A549 (cell line): ENCODE measurements at regions not wholly inside any gene's neighbourhood (a gene's known extent, or its start where the extent isn't known, plus 50 kb on each side); places are given as distances from the start of the nearest gene placed in this dataset.

Source experiments
- ATAC-seq, 2 experiments: fragments of 200-7000 bp in 1 of 2; fragments of >200 bp in 1 of 2; cut with Nextera tagmentation in 1 of 2; cut with Tn5 transposase in 1 of 2; 3 replicates each; pipeline versions ENCODE4 v1.8.0 to v1.9.1; 2018 to 2020; ENCODE audit warnings: mild to moderate bottlenecking in 1 of 2, moderate library complexity in 1 of 2
- CTCF ChIA-PET: fragments of 300-600 bp; sonication (Branson Sonifier 250); formaldehyde crosslinking; extraction: SDS; loops from one replicate; lab custom pipeline; 2021; ENCODE audit warnings: antibody characterized with exemption, inconsistent platforms; lab: Yijun Ruan, JAX
- POLR2A ChIA-PET: fragments of 350-600 bp; formaldehyde crosslinking; extraction: SDS; loops from one replicate; lab custom pipeline; 2021; ENCODE audit warnings: antibody characterized with exemption, inconsistent platforms; lab: Yijun Ruan, JAX
- DNase-seq, 2 experiments: peaks; one replicate each; pipeline versions ENCODE4 v3.0.0 to v3.0.0-alpha.2; 2011 to 2016; ENCODE audit warnings: low read depth in 1 of 2, low spot score in 1 of 2
- FAIRE-seq: peaks from 2 replicates; lab custom pipeline; 2011; peaks lifted over from hg19 to GRCh38; lab: Jason Lieb, UNC
- H3K27ac ChIP-seq, 2 experiments: fragments of >200 bp; sonication (Bioruptor Twin); formaldehyde crosslinking; 3 replicates each; pipeline ENCODE4 v1.5.1; 2016 to 2017
- H3K4me1 ChIP-seq: fragments of >200 bp; sonication (Bioruptor Twin); formaldehyde crosslinking; 3 replicates; pipeline ENCODE4 v1.6.1; 2016
- H3K4me2 ChIP-seq: fragments of >200 bp; sonication (Bioruptor Twin); formaldehyde crosslinking; 3 replicates; pipeline ENCODE4 v1.6.1; 2016
- H3K4me3 ChIP-seq: fragments of >200 bp; sonication (Bioruptor Twin); formaldehyde crosslinking; 3 replicates; pipeline ENCODE4 v1.5.1; 2016
- H3K9me3 ChIP-seq: fragments of >200 bp; sonication (Bioruptor Twin); formaldehyde crosslinking; 3 replicates; pipeline ENCODE4 v1.6.1; 2016
- BHLHE40 ChIP-seq: IDR thresholded peaks from 2 replicates; pipeline ENCODE4 v1.6.1; 2012; ENCODE audit warnings: low read depth, low read length, inconsistent platforms
- CBX2 ChIP-seq: fragments of 200-600 bp; sonication (generic); IDR thresholded peaks from 2 replicates; pipeline ENCODE4 v1.6.1; 2016; ENCODE audit warnings: low read depth, mild to moderate bottlenecking, borderline replicate concordance
- CHD2 ChIP-seq: fragments of 150-350 bp; IDR thresholded peaks from 2 replicates; pipeline ENCODE4 v1.6.1; 2014; ENCODE audit warnings: low read length; ENCODE audit not compliant: partially characterized antibody
- CHD4 ChIP-seq: fragments of 200-600 bp; sonication (generic); IDR thresholded peaks from 2 replicates; pipeline ENCODE4 v1.6.1; 2016; ENCODE audit warnings: antibody characterized with exemption, mild to moderate bottlenecking, borderline replicate concordance
- CTCF ChIP-seq: fragments of >200 bp; sonication (Bioruptor Twin); formaldehyde crosslinking; IDR thresholded peaks from 3 replicates; pipeline ENCODE4 v1.5.1; 2016
- EHF ChIP-seq: fragments of 250-450 bp; sonication (Bioruptor Pico); IDR thresholded peaks from 2 replicates; pipeline ENCODE4 v1.5.0; 2020; ENCODE audit warnings: mild to moderate bottlenecking
- EHMT2 ChIP-seq: fragments of 200-600 bp; sonication (generic); IDR thresholded peaks from 2 replicates; pipeline ENCODE4 v1.6.1; 2016; ENCODE audit warnings: antibody characterized with exemption, low read depth, mild to moderate bottlenecking, moderate library complexity
- ELK1 ChIP-seq: fragments of 150-350 bp; IDR thresholded peaks from 2 replicates; pipeline ENCODE4 v1.6.1; 2014; ENCODE audit warnings: low read depth, mild to moderate bottlenecking, low read length
- EP300 ChIP-seq, 2 experiments: fragments of >200 bp; sonication (Bioruptor Twin); formaldehyde crosslinking; IDR thresholded peaks; 2 replicates in 1 of 2; 3 replicates in 1 of 2; pipeline ENCODE4 v1.6.1; 2016 to 2017
- FOSL2 ChIP-seq, 2 experiments: fragments of 450-650 bp in 1 of 2; fragments of >200 bp in 1 of 2; sonication (Bioruptor Twin) in 1 of 2; formaldehyde crosslinking; IDR thresholded peaks; 2 replicates each; pipeline versions ENCODE4 v1.5.0 to v1.6.1; 2016 to 2020; ENCODE audit warnings: mild to moderate bottlenecking in 1 of 2, moderate library complexity in 1 of 2
- FOXS1 ChIP-seq: fragments of 250-450 bp; sonication (Bioruptor Pico); IDR thresholded peaks from 2 replicates; pipeline ENCODE4 v1.5.0; 2020; ENCODE audit warnings: mild to moderate bottlenecking, moderate library complexity
- HDAC2 ChIP-seq: fragments of 200-600 bp; sonication (generic); IDR thresholded peaks from 2 replicates; pipeline ENCODE4 v1.6.1; 2016
- HEYL ChIP-seq: fragments of 250-450 bp; sonication (Bioruptor Pico); IDR thresholded peaks from 2 replicates; pipeline ENCODE4 v1.8.0; 2021; ENCODE audit warnings: mild to moderate bottlenecking, moderate library complexity
- HOXA7 ChIP-seq: fragments of 250-450 bp; sonication (Bioruptor Pico); IDR thresholded peaks from 2 replicates; pipeline ENCODE4 v1.5.0; 2020; ENCODE audit warnings: mild to moderate bottlenecking, moderate library complexity
- HOXB5 ChIP-seq: fragments of 250-450 bp; sonication (Bioruptor Pico); IDR thresholded peaks from 2 replicates; pipeline ENCODE4 v1.5.0; 2020; ENCODE audit warnings: mild to moderate bottlenecking, moderate library complexity
- JUNB ChIP-seq: fragments of >200 bp; sonication (Bioruptor Twin); formaldehyde crosslinking; IDR thresholded peaks from 2 replicates; pipeline ENCODE4 v1.6.1; 2016
- KDM1A ChIP-seq: fragments of 200-600 bp; sonication (generic); IDR thresholded peaks from 2 replicates; pipeline ENCODE4 v1.6.1; 2016; ENCODE audit warnings: low read depth, mild to moderate bottlenecking
- MAX ChIP-seq: IDR thresholded peaks from 2 replicates; pipeline ENCODE4 v1.6.1; 2012
- NFE2L2 ChIP-seq: fragments of 150-350 bp; conservative IDR thresholded peaks from 2 replicates; pipeline ENCODE4 v1.6.1; 2014; ENCODE audit warnings: low read length
- NPAS2 ChIP-seq: fragments of 250-450 bp; sonication (Bioruptor Pico); IDR thresholded peaks from 2 replicates; pipeline ENCODE4 v1.8.0; 2022; ENCODE audit warnings: mild to moderate bottlenecking, moderate library complexity, borderline replicate concordance
- RCOR1 ChIP-seq: fragments of 150-350 bp; IDR thresholded peaks from 2 replicates; pipeline ENCODE4 v1.6.1; 2014; ENCODE audit warnings: antibody characterized with exemption, low read length, low read depth
- RFX5 ChIP-seq: fragments of 450-650 bp; IDR thresholded peaks from 2 replicates; pipeline ENCODE4 v1.7.1; 2014; ENCODE audit warnings: antibody characterized with exemption, mild to moderate bottlenecking, moderate library complexity
- RNF2 ChIP-seq: fragments of 200-600 bp; sonication (generic); IDR thresholded peaks from 2 replicates; pipeline ENCODE4 v1.6.1; 2016; ENCODE audit warnings: low read depth, mild to moderate bottlenecking, antibody characterized with exemption, moderate library complexity, borderline replicate concordance
- TP53 ChIP-seq: fragments of 250-450 bp; sonication (Bioruptor Pico); IDR thresholded peaks from 2 replicates; pipeline ENCODE4 v1.5.0; 2021; ENCODE audit warnings: mild to moderate bottlenecking, moderate library complexity
- WGBS: methylation state at CpG from one replicate; pipeline ENCODE4 v1.1.6; 2017; ENCODE audit errors: missing lambda C conversion rate; 5-methylcytosine and 5-hydroxymethylcytosine counted together
- TF ChIP-seq, protein P1 (sequence below): IDR thresholded peaks from 2 replicates; pipeline ENCODE4 v1.6.1; 2012
- TF ChIP-seq, protein P2 (sequence below): fragments of >200 bp; sonication (Bioruptor Twin); formaldehyde crosslinking; IDR thresholded peaks from 3 replicates; pipeline ENCODE4 v1.6.1; 2016

DNA sequence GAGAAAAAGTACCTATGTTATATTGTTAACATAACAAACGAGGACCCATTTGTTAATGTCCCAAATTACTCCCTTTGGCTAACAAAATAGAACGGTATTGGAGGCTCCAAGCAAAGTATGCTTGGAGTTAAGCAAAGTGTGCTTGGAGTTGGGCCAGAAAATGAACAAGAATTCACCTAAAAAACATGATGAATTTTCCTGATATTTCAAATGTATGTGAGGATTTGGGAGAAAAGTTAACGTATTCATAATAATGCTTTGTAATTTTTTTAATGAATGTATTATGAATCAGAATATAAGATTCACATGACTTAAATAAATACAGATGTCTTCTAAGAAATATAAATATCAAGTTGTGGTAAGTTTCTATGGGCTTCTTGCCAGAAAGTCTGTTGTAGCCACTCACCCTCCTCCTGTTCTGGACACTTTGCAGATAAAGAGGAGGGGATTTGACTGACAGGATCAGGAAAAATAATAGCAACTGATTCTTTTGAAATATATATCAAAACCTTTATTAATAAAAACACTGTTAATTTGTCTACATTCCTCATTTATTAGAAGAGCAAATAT is 423.7 kb upstream of the MMADHC start:
- ATAC-seq (no peak), DNase-seq (no peak), FAIRE-seq (no peak)
- TF ChIP-seq MAX (no peak), FOXS1 (CRISPR knock-in tag) (no peak), HEYL (no peak), EHMT2 (no peak), FOSL2 (IDR thresholded peaks at IDR 0.05) (no peak), FOSL2 (CRISPR knock-in tag; IDR thresholded peaks at IDR 0.05) (no peak)
- TF ChIP-seq, protein P1, sequence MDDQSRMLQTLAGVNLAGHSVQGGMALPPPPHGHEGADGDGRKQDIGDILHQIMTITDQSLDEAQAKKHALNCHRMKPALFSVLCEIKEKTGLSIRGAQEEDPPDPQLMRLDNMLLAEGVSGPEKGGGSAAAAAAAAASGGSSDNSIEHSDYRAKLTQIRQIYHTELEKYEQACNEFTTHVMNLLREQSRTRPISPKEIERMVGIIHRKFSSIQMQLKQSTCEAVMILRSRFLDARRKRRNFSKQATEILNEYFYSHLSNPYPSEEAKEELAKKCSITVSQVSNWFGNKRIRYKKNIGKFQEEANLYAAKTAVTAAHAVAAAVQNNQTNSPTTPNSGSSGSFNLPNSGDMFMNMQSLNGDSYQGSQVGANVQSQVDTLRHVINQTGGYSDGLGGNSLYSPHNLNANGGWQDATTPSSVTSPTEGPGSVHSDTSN, result no peak
- H3K4me2 ChIP-seq, result no peak overlapping the region
- no peaks in the 10 kb centered on the region for H3K9me3 ChIP-seq
- POLR2A ChIA-PET, result no interaction called here
- H3K4me1 ChIP-seq, result no peaks in the 10 kb centered on the region
- WGBS, result 82% methylated on average over 3 of the region's 3 CpGs
- H3K4me3 ChIP-seq, result no peak overlapping the region
- CTCF ChIA-PET, result no interaction called here
- H3K27ac ChIP-seq, result no peak overlapping the region

DNA sequence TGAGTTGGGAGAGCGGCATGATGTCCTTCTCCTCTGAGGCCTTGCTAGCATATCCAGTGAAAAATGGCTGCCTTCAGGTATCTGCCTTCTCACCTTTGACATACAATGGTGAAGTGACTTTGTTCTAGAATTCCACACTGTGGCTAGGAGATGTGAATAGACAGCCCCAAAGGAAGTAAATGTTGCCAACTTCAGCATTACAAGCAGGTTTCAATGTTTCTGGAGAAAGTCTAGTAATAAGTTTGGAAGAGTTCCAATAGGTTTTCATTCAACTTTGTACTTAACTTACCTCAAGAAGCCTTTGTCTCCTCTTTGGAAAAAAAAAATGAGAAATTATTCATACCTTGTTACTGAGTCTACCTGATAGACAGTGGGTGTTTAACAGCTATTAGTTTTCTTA is 421.3 kb upstream of the MMADHC start:
- Histone ChIP-seq H3K4me1 (no peaks in the 10 kb centered on the region), H3K27ac (no peak overlapping the region), H3K4me2 (no peak overlapping the region), H3K9me3 (no peaks in the 10 kb centered on the region), H3K4me3 (no peak overlapping the region)
- FAIRE-seq (no peak), ATAC-seq (no peak), DNase-seq (no peak)
- ChIA-PET CTCF (no interaction called here), POLR2A (no interaction called here)
- TF ChIP-seq CHD4, result no peak
- no peak for TF ChIP-seq NFE2L2
- no peak for TF ChIP-seq BHLHE40
- TF ChIP-seq FOSL2 (IDR thresholded peaks at IDR 0.05), result no peak
- no peak for TF ChIP-seq FOSL2 (CRISPR knock-in tag; IDR thresholded peaks at IDR 0.05)
- no peak for TF ChIP-seq CTCF
- no peak for TF ChIP-seq CHD2
- no peak for TF ChIP-seq CBX2
- TF ChIP-seq RFX5, result no peak
- TF ChIP-seq EP300 (IDR thresholded peaks at IDR 0.05), result no peak
- no peak for TF ChIP-seq HDAC2
- TF ChIP-seq HOXB5 (CRISPR knock-in tag), result no peak
- TF ChIP-seq, all 56 proteins: peak for 0
- 100% methylated on average over 1 of the region's 1 CpG for WGBS

DNA sequence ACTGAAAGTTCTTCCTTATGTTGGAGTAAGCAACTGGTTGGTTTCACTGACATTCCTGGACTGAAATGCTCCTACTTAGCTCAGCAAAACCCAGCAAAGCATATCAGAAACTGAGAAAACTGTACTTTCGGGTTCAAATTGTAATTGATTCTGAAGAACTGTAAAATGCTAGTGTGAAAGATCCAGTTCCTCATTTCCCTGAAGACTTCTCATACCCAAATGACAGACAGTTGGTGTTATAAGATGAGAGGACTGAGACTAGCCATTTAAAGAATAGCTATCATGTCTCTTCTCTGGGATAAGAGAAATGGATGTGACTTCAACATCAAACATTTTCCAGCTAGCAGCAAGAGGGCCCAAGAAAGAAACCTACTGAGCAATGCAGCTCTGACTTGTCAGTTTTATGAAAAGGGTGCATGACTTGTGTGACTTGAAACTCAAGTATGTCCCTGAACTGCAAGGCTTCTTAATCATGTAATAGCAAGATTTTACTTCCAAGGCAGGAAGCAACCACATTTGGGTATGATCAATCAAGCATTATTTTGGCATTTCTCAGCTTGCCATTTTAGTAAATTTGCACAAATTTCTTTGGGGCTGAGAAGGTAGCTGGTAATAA is 420.3 kb upstream of the MMADHC start:
- WGBS, result 83% methylated on average over 1 of the region's 1 CpG
- ATAC-seq, result no peak
- no peak for FAIRE-seq
- no peak overlapping the region for H3K4me3 ChIP-seq
- H3K9me3 ChIP-seq, result no peaks in the 10 kb centered on the region
- H3K27ac ChIP-seq, result no peak overlapping the region
- ChIA-PET CTCF (no interaction called here), POLR2A (no interaction called here)
- no peaks in the 10 kb centered on the region for H3K4me1 ChIP-seq
- no peak for DNase-seq
- H3K4me2 ChIP-seq, result no peak overlapping the region
- TF ChIP-seq EHF, result no peak
- TF ChIP-seq CHD2, result no peak
- TF ChIP-seq RNF2, result no peak
- TF ChIP-seq KDM1A, result no peak
- no peak for TF ChIP-seq ELK1
- no peak for TF ChIP-seq CHD4
- no peak for TF ChIP-seq RCOR1
- TF ChIP-seq HOXA7 (CRISPR knock-in tag), result no peak
- TF ChIP-seq JUNB, result no peak
- TF ChIP-seq TP53 (CRISPR knock-in tag), result no peak
- TF ChIP-seq, protein P2, sequence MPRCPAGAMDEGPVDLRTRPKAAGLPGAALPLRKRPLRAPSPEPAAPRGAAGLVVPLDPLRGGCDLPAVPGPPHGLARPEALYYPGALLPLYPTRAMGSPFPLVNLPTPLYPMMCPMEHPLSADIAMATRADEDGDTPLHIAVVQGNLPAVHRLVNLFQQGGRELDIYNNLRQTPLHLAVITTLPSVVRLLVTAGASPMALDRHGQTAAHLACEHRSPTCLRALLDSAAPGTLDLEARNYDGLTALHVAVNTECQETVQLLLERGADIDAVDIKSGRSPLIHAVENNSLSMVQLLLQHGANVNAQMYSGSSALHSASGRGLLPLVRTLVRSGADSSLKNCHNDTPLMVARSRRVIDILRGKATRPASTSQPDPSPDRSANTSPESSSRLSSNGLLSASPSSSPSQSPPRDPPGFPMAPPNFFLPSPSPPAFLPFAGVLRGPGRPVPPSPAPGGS, result no peak
- TF ChIP-seq NPAS2, result no peak
- no peak for TF ChIP-seq FOXS1 (CRISPR knock-in tag)
- no peak for TF ChIP-seq CTCF
